HCT116 (cell line): ENCODE measurements at regions not wholly inside any gene's neighbourhood (a gene's known extent, or its start where the extent isn't known, plus 50 kb on each side); places are given as distances from the start of the nearest gene placed in this dataset.

Experiments used
- ATAC-seq: fragments of 200-7000 bp; cut with Tn5 transposase; 2 replicates; pipeline ENCODE4 v1.9.1; 2020; ENCODE audit warnings: mild to moderate bottlenecking, moderate library complexity
- BruUV-seq: library from RNA; stranded (reverse); fragments of 400-500 nt; replicated peaks from 2 replicates; lab custom pipeline; 2021; lab: Mats Ljungman, UMichigan
- CTCF ChIA-PET: fragments of 300-600 bp; sonication (Branson Sonifier 250); formaldehyde crosslinking; loops from one replicate; lab custom pipeline; 2021; ENCODE audit warnings: antibody characterized with exemption; lab: Charles Lee
- POLR2A ChIA-PET: fragments of 300-600, 350-600 bp; sonication (Branson Sonifier 250); formaldehyde crosslinking; loops from one replicate; lab custom pipeline; 2021; ENCODE audit warnings: antibody characterized with exemption; lab: Charles Lee
- RAD21 ChIA-PET, 2 experiments: fragments of 300-600 bp; sonication (Branson Sonifier 250); formaldehyde crosslinking; loops; one replicate each; lab custom pipeline; 2023; ENCODE audit warnings: low total read pairs in 2 of 2; ENCODE audit not compliant: uncharacterized antibody in 2 of 2, unreplicated experiment in 2 of 2, low non-redundant PET in 1 of 2; lab: Charles Lee
- DNase-seq: peaks from one replicate; pipeline ENCODE4 v3.0.0-alpha.2; 2010; ENCODE audit warnings: low read depth, low spot score
- H2AFZ ChIP-seq: fragments of 200-600 bp; shearing (Covaris generic), sonication (generic); 2 replicates; pipeline ENCODE4 v1.6.1; 2017; ENCODE audit warnings: low read depth, mixed run types, mixed read lengths, antibody characterized with exemption, low read length; ENCODE audit not compliant: poor library complexity, severe bottlenecking
- H3K27ac ChIP-seq: 2 replicates; pipeline ENCODE4 v1.5.1; 2012; ENCODE audit warnings: low read depth, low read length
- H3K27me3 ChIP-seq: fragments of 200-600 bp; sonication (generic); 2 replicates; pipeline ENCODE4 v1.6.1; 2016; ENCODE audit warnings: mixed run types, low read length, mixed read lengths; ENCODE audit not compliant: insufficient read depth
- H3K36me3 ChIP-seq, 2 experiments: fragments of 200-500 bp in 1 of 2; fragments of 200-600 bp in 1 of 2; sonication (Bioruptor generic) in 1 of 2; sonication (generic) in 1 of 2; 2 replicates each; pipeline versions ENCODE4 v1.5.1 to v1.6.1; 2014 to 2016; ENCODE audit warnings: low read length in 2 of 2, inconsistent platforms in 1 of 2, mixed read lengths in 1 of 2, mixed run types in 1 of 2; ENCODE audit not compliant: insufficient read depth in 2 of 2, control insufficient read depth in 1 of 2
- H3K4me1 ChIP-seq, 2 experiments: fragments of 200-600 bp in 1 of 2; sonication (generic) in 1 of 2; 2 replicates each; pipeline versions ENCODE4 v1.5.1 to v1.6.1; 2012 to 2017; ENCODE audit warnings: low read length in 2 of 2, inconsistent platforms in 1 of 2, mild to moderate bottlenecking in 1 of 2, mixed read lengths in 1 of 2, mixed run types in 1 of 2, moderate library complexity in 1 of 2; ENCODE audit not compliant: insufficient read depth in 2 of 2, control insufficient read depth in 1 of 2
- H3K4me2 ChIP-seq: fragments of 200-600 bp; sonication (generic); 2 replicates; pipeline ENCODE4 v1.6.1; 2017; ENCODE audit warnings: mixed run types, low read length, mixed read lengths
- H3K4me3 ChIP-seq, 2 experiments: fragments of 200-600 bp in 1 of 2; sonication (generic) in 1 of 2; replicated peaks in 1 of 2; 2 replicates each; pipeline ENCODE4 v1.5.1; 2011 to 2016; ENCODE audit warnings: low read length in 2 of 2, control low read depth in 1 of 2, low read depth in 1 of 2, mild to moderate bottlenecking in 1 of 2, mixed read lengths in 1 of 2, mixed run types in 1 of 2
- H3K79me2 ChIP-seq: fragments of 200-600 bp; sonication (generic); 2 replicates; pipeline ENCODE4 v1.6.1; 2017; ENCODE audit warnings: mild to moderate bottlenecking, mixed run types, low read length, moderate library complexity, mixed read lengths; ENCODE audit not compliant: insufficient read depth
- H3K9ac ChIP-seq: fragments of 200-600 bp; sonication (generic); 2 replicates; pipeline ENCODE4 v1.6.1; 2016; ENCODE audit warnings: low read length, mixed read lengths
- H3K9me2 ChIP-seq: fragments of 200-600 bp; sonication (generic), shearing (Covaris generic); 2 replicates; pipeline ENCODE4 v1.6.1; 2017; ENCODE audit warnings: mixed run types, mild to moderate bottlenecking, moderate library complexity; ENCODE audit not compliant: insufficient read depth
- H3K9me3 ChIP-seq, 2 experiments: fragments of 200-500 bp in 1 of 2; fragments of 200-600 bp in 1 of 2; sonication (Bioruptor generic) in 1 of 2; sonication (generic) in 1 of 2; 2 replicates each; pipeline ENCODE4 v1.6.1; 2014 to 2017; ENCODE audit warnings: low read length in 2 of 2, mixed read lengths in 2 of 2, inconsistent platforms in 1 of 2, low read depth in 1 of 2, mild to moderate bottlenecking in 1 of 2, mixed run types in 1 of 2, moderate library complexity in 1 of 2; ENCODE audit not compliant: control insufficient read depth in 1 of 2, insufficient read depth in 1 of 2
- H4K20me1 ChIP-seq: fragments of 200-600 bp; sonication (generic), shearing (Covaris generic); 2 replicates; pipeline ENCODE4 v1.6.1; 2017; ENCODE audit warnings: mixed run types, mild to moderate bottlenecking, moderate library complexity; ENCODE audit not compliant: insufficient read depth
- ATF3 ChIP-seq: IDR thresholded peaks from 2 replicates; pipeline ENCODE4 v1.6.1; 2012
- CBX3 ChIP-seq: IDR thresholded peaks from 2 replicates; pipeline ENCODE4 v1.6.1; 2012; ENCODE audit warnings: low read depth
- EGR1 ChIP-seq: IDR thresholded peaks from 2 replicates; pipeline ENCODE4 v1.6.1; 2012; ENCODE audit warnings: low read depth
- EZH2phosphoT487 ChIP-seq: fragments of 200-600 bp; IDR thresholded peaks from 2 replicates; pipeline ENCODE4 v1.6.1; 2018; ENCODE audit warnings: antibody characterized with exemption, borderline replicate concordance
- FOSL1 ChIP-seq: IDR thresholded peaks from 2 replicates; pipeline ENCODE4 v1.6.1; 2012; ENCODE audit warnings: low read depth
- JUND ChIP-seq: IDR thresholded peaks from 2 replicates; pipeline ENCODE4 v1.6.1; 2012
- POLR2AphosphoS5 ChIP-seq: IDR thresholded peaks from 2 replicates; pipeline ENCODE4 v1.6.1; 2011; ENCODE audit warnings: mild to moderate bottlenecking, low read depth, low read length, moderate library complexity
- REST ChIP-seq: IDR thresholded peaks from 2 replicates; pipeline ENCODE4 v1.6.1; 2012; ENCODE audit warnings: low read depth
- TCF7L2 ChIP-seq: IDR thresholded peaks from 2 replicates; pipeline ENCODE4 v1.7.0; 2011; ENCODE audit warnings: borderline replicate concordance, inconsistent platforms; ENCODE audit not compliant: insufficient read depth, insufficient read length; ENCODE audit errors: extremely low read depth
- ZFX ChIP-seq: fragments of 450-650 bp; IDR thresholded peaks from 2 replicates; pipeline ENCODE4 v1.6.1; 2017
- intact Hi-C: fragments of 100-400 bp; cut with micrococcal nuclease; formaldehyde crosslinking; loops from 2 replicates; pipeline ENCODE4 v1.10.0; 2022
- TF ChIP-seq, protein P1 (sequence below), 3 experiments: fragments of 200-600 bp in 1 of 3; sonication (generic) in 1 of 3; IDR thresholded peaks in 2 of 3; conservative IDR thresholded peaks in 1 of 3; 2 replicates each; pipeline ENCODE4 v1.5.1; 2012 to 2017; ENCODE audit warnings: low read depth in 2 of 3, low read length in 2 of 3, antibody characterized with exemption in 1 of 3, borderline replicate concordance in 1 of 3, control low read depth in 1 of 3, mild to moderate bottlenecking in 1 of 3, mixed read lengths in 1 of 3, mixed run types in 1 of 3, moderate library complexity in 1 of 3; ENCODE audit not compliant: insufficient read depth in 1 of 3
- TF ChIP-seq, protein P2 (sequence below): IDR thresholded peaks from 2 replicates; pipeline ENCODE4 v1.6.1; 2011; ENCODE audit warnings: mild to moderate bottlenecking, low read length, moderate library complexity; ENCODE audit not compliant: insufficient replicate concordance; ENCODE audit errors: extremely low read depth

GRCh38 chr14:82647088-82647810 is 1113.6 kb upstream of the SEL1L start:
- no peak overlapping the region for H3K4me3 ChIP-seq
- intact Hi-C loops, result no loop called here
- CTCF ChIA-PET, result no interaction called here
- ATAC-seq, result no peak
- RAD21 ChIA-PET, result no interaction called here
- DNase-seq, result no peak
- no peak overlapping the region for H3K4me2 ChIP-seq
- POLR2A ChIA-PET, result no interaction called here
- H4K20me1 ChIP-seq, result no peaks in the 10 kb centered on the region
- no peak overlapping the region for H2AFZ ChIP-seq
- no TSS peak for BruUV-seq
- no peaks in the 10 kb centered on the region for H3K27me3 ChIP-seq
- no peaks in the 10 kb centered on the region for H3K9me2 ChIP-seq
- H3K27ac ChIP-seq, result no peak overlapping the region
- no peaks in the 10 kb centered on the region for H3K4me1 ChIP-seq
- H3K36me3 ChIP-seq, result no peaks in the 10 kb centered on the region
- TF ChIP-seq, protein P1, sequence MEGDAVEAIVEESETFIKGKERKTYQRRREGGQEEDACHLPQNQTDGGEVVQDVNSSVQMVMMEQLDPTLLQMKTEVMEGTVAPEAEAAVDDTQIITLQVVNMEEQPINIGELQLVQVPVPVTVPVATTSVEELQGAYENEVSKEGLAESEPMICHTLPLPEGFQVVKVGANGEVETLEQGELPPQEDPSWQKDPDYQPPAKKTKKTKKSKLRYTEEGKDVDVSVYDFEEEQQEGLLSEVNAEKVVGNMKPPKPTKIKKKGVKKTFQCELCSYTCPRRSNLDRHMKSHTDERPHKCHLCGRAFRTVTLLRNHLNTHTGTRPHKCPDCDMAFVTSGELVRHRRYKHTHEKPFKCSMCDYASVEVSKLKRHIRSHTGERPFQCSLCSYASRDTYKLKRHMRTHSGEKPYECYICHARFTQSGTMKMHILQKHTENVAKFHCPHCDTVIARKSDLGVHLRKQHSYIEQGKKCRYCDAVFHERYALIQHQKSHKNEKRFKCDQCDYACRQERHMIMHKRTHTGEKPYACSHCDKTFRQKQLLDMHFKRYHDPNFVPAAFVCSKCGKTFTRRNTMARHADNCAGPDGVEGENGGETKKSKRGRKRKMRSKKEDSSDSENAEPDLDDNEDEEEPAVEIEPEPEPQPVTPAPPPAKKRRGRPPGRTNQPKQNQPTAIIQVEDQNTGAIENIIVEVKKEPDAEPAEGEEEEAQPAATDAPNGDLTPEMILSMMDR (IDR thresholded peaks at IDR 0.05 in 2 of 3, conservative IDR thresholded peaks at IDR 0.05 in 1 of 3; ENCODE audit: borderline replicate concordance in 1 of 3, insufficient read depth in 1 of 3, low read depth in 2 of 3, low read length in 2 of 3), result no peak
- TF ChIP-seq ATF3 (no peak), EZH2phosphoT487 (no peak), ZFX (no peak), REST (no peak), TCF7L2 (no peak), JUND (no peak), POLR2AphosphoS5 (no peak), CBX3 (no peak), FOSL1 (no peak), EGR1 (no peak)
- TF ChIP-seq, protein P2, sequence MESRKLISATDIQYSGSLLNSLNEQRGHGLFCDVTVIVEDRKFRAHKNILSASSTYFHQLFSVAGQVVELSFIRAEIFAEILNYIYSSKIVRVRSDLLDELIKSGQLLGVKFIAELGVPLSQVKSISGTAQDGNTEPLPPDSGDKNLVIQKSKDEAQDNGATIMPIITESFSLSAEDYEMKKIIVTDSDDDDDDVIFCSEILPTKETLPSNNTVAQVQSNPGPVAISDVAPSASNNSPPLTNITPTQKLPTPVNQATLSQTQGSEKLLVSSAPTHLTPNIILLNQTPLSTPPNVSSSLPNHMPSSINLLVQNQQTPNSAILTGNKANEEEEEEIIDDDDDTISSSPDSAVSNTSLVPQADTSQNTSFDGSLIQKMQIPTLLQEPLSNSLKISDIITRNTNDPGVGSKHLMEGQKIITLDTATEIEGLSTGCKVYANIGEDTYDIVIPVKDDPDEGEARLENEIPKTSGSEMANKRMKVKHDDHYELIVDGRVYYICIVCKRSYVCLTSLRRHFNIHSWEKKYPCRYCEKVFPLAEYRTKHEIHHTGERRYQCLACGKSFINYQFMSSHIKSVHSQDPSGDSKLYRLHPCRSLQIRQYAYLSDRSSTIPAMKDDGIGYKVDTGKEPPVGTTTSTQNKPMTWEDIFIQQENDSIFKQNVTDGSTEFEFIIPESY, result no peak
- no peak overlapping the region for H3K9ac ChIP-seq
- peaks cover 0 to 8% of the 10 kb centered on the region in 2 experiments; a peak in 2 of 4 replicates for H3K9me3 ChIP-seq
- no peaks in the 10 kb centered on the region for H3K79me2 ChIP-seq
